SK-N-SH treated with all-trans-retinoic acid at 6 μM for 48 hours (cell line): ENCODE measurements at regions not wholly inside any gene's neighbourhood (a gene's known extent, or its start where the extent isn't known, plus 50 kb on each side); places are given as distances from the start of the nearest gene placed in this dataset.

Experiments
- RARB ChIP-seq: fragments of 250-450 bp; sonication (Bioruptor Pico); IDR thresholded peaks from 2 replicates; pipeline ENCODE4 v1.8.0; 2021; ENCODE audit warnings: mild to moderate bottlenecking, moderate library complexity
- TF ChIP-seq, protein P1 (sequence below): fragments of 250-450 bp; sonication (Bioruptor Pico); IDR thresholded peaks from 2 replicates; pipeline ENCODE4 v1.5.1; 2020; ENCODE audit warnings: low read depth, mild to moderate bottlenecking, moderate library complexity

DNA sequence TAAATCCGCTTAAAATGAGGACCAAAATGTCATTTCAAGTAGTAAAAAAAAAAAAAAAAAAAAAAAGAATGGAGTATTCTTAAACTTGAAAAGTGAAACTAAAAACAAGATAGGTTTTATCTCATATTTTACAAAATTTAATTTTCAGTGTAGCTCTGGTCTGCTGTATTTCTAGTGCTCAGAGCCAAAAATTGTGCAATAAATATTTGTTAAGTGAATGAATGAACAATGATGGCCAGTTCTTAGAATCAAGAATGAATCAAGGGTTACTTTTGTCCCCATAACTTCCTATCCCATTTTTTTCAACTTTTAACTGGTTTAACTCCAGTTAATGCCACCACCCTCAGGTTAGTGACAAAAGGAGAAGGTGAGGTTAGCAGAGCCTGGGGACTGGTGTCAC lies 214.4 kb downstream of the ABHD5 start:
- no peak for TF ChIP-seq RARB (CRISPR knock-in tag)
- TF ChIP-seq, protein P1, sequence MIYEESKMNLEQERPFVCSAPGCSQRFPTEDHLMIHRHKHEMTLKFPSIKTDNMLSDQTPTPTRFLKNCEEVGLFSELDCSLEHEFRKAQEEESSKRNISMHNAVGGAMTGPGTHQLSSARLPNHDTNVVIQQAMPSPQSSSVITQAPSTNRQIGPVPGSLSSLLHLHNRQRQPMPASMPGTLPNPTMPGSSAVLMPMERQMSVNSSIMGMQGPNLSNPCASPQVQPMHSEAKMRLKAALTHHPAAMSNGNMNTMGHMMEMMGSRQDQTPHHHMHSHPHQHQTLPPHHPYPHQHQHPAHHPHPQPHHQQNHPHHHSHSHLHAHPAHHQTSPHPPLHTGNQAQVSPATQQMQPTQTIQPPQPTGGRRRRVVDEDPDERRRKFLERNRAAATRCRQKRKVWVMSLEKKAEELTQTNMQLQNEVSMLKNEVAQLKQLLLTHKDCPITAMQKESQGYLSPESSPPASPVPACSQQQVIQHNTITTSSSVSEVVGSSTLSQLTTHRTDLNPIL (CRISPR knock-in tag): no peak
